ENCODE measurements at regions not wholly inside any gene's neighbourhood (a gene's known extent, or its start where the extent isn't known, plus 50 kb on each side); places are given as distances from the start of the nearest gene placed in this dataset.

- 100% methylated on average over 1 of the region's 1 CpG for WGBS (ENCODE audit: insufficient coverage)
- Mint-ChIP-seq H3K4me3 (no peak overlapping the region), H3K27ac (no peak overlapping the region), H3K9me3 (peaks cover 0 to 9% (median 0%) of the 10 kb centered on the region in 3 donors), H3K36me3 (no peaks in the 10 kb centered on the region), H3K27me3 (no peaks in the 10 kb centered on the region), H3K4me1 (no peaks in the 10 kb centered on the region)
- Histone ChIP-seq H3K36me3 (ENCODE audit: control insufficient read depth in 2 of 2, extremely low read depth in 1 of 2, insufficient read depth in 1 of 2, low read length in 1 of 2) (no peaks in the 10 kb centered on the region), H3K27ac (ENCODE audit: low read length) (no peak overlapping the region), H3K4me3 (ENCODE audit: control insufficient read depth in 1 of 2, extremely low read depth in 1 of 2, low read length in 1 of 2) (no peak overlapping the region), H3K9me3 (no peaks in the 10 kb centered on the region), H3K4me1 (ENCODE audit: control insufficient read depth in 1 of 2, extremely low read depth in 1 of 2, insufficient read depth in 2 of 2, low read length in 2 of 2) (no peaks in the 10 kb centered on the region), H3K27me3 (replicated peaks in 1 of 2; ENCODE audit: control insufficient read depth in 2 of 2, extremely low read depth in 1 of 2, insufficient read depth in 2 of 2, low read length in 1 of 2) (no peaks in the 10 kb centered on the region)
- ChIA-PET CTCF (no interaction called here), POLR2A (no interaction called here)
- DNase-seq (no peak), ATAC-seq (replicated peaks in 1 of 4) (no peak)
Measured at GRCh38 chr17:69870091-69870530, 204.9 kb upstream of the KCNJ16 start.

GRCh38 chr17:69870751-69871199 is 204.2 kb upstream of the KCNJ16 start:
- no peak overlapping the region for H3K27ac ChIP-seq (ENCODE audit: low read length)
- no peak for ATAC-seq (replicated peaks in 1 of 4)
- H3K36me3 ChIP-seq (ENCODE audit: control insufficient read depth in 2 of 2, extremely low read depth in 1 of 2, insufficient read depth in 1 of 2, low read length in 1 of 2), result no peaks in the 10 kb centered on the region
- no CpG with 5 or more reads among the region's 3 CpGs for WGBS (ENCODE audit: insufficient coverage)
- H3K9me3 Mint-ChIP-seq, result peaks cover 0 to 9% (median 0%) of the 10 kb centered on the region in 3 donors
- no peak overlapping the region for H3K27ac Mint-ChIP-seq
- H3K36me3 Mint-ChIP-seq, result no peaks in the 10 kb centered on the region
- no peak overlapping the region for H3K4me3 ChIP-seq (ENCODE audit: control insufficient read depth in 1 of 2, extremely low read depth in 1 of 2, low read length in 1 of 2)
- no peaks in the 10 kb centered on the region for H3K4me1 ChIP-seq (ENCODE audit: control insufficient read depth in 1 of 2, extremely low read depth in 1 of 2, insufficient read depth in 2 of 2, low read length in 2 of 2)
- ChIA-PET CTCF (no interaction called here), POLR2A (no interaction called here)
- H3K9me3 ChIP-seq, result no peaks in the 10 kb centered on the region
- DNase-seq, result no peak
- H3K4me3 Mint-ChIP-seq, result no peak overlapping the region
- H3K27me3 ChIP-seq (replicated peaks in 1 of 2; ENCODE audit: control insufficient read depth in 2 of 2, extremely low read depth in 1 of 2, insufficient read depth in 2 of 2, low read length in 1 of 2), result no peaks in the 10 kb centered on the region
- H3K27me3 Mint-ChIP-seq, result no peaks in the 10 kb centered on the region
- no peaks in the 10 kb centered on the region for H3K4me1 Mint-ChIP-seq

GRCh38 chr17:69871318-69871717 is 203.7 kb upstream of the KCNJ16 start:
- CTCF ChIA-PET, result no interaction called here
- ATAC-seq (replicated peaks in 1 of 4), result no peak
- Mint-ChIP-seq H3K27ac (no peak overlapping the region), H3K36me3 (no peaks in the 10 kb centered on the region), H3K9me3 (peaks cover 0 to 9% (median 0%) of the 10 kb centered on the region in 3 donors), H3K27me3 (no peaks in the 10 kb centered on the region), H3K4me1 (no peaks in the 10 kb centered on the region), H3K4me3 (no peak overlapping the region)
- H3K9me3 ChIP-seq, result no peaks in the 10 kb centered on the region
- WGBS (ENCODE audit: insufficient coverage), result 100% methylated on average over 3 of the region's 3 CpGs
- H3K4me1 ChIP-seq (ENCODE audit: control insufficient read depth in 1 of 2, extremely low read depth in 1 of 2, insufficient read depth in 2 of 2, low read length in 2 of 2), result no peaks in the 10 kb centered on the region
- H3K27me3 ChIP-seq (replicated peaks in 1 of 2; ENCODE audit: control insufficient read depth in 2 of 2, extremely low read depth in 1 of 2, insufficient read depth in 2 of 2, low read length in 1 of 2), result no peaks in the 10 kb centered on the region
- H3K36me3 ChIP-seq (ENCODE audit: control insufficient read depth in 2 of 2, extremely low read depth in 1 of 2, insufficient read depth in 1 of 2, low read length in 1 of 2), result no peaks in the 10 kb centered on the region
- no peak overlapping the region for H3K27ac ChIP-seq (ENCODE audit: low read length)
- POLR2A ChIA-PET, result no interaction called here
- no peak overlapping the region for H3K4me3 ChIP-seq (ENCODE audit: control insufficient read depth in 1 of 2, extremely low read depth in 1 of 2, low read length in 1 of 2)
- no peak for DNase-seq

GRCh38 chr17:69872675-69873262 is 202.3 kb upstream of the KCNJ16 start:
- WGBS (ENCODE audit: insufficient coverage), result no CpG with 5 or more reads among the region's 3 CpGs
- H3K4me3 Mint-ChIP-seq, result no peak overlapping the region
- Histone ChIP-seq H3K4me3 (ENCODE audit: control insufficient read depth in 1 of 2, extremely low read depth in 1 of 2, low read length in 1 of 2) (no peak overlapping the region), H3K36me3 (ENCODE audit: control insufficient read depth in 2 of 2, extremely low read depth in 1 of 2, insufficient read depth in 1 of 2, low read length in 1 of 2) (no peaks in the 10 kb centered on the region), H3K9me3 (no peaks in the 10 kb centered on the region), H3K27me3 (replicated peaks in 1 of 2; ENCODE audit: control insufficient read depth in 2 of 2, extremely low read depth in 1 of 2, insufficient read depth in 2 of 2, low read length in 1 of 2) (no peaks in the 10 kb centered on the region), H3K4me1 (ENCODE audit: control insufficient read depth in 1 of 2, extremely low read depth in 1 of 2, insufficient read depth in 2 of 2, low read length in 2 of 2) (no peaks in the 10 kb centered on the region), H3K27ac (ENCODE audit: low read length) (no peak overlapping the region)
- DNase-seq (no peak), ATAC-seq (replicated peaks in 1 of 4) (no peak)
- H3K9me3 Mint-ChIP-seq, result peaks cover 0 to 5% (median 0%) of the 10 kb centered on the region in 3 donors
- H3K27ac Mint-ChIP-seq, result no peak overlapping the region
- H3K36me3 Mint-ChIP-seq, result no peaks in the 10 kb centered on the region
- POLR2A ChIA-PET, result no interaction called here
- no peaks in the 10 kb centered on the region for H3K4me1 Mint-ChIP-seq
- CTCF ChIA-PET, result no interaction called here
- no peaks in the 10 kb centered on the region for H3K27me3 Mint-ChIP-seq

GRCh38 chr17:69874175-69874670 is 200.8 kb upstream of the KCNJ16 start:
- POLR2A ChIA-PET, result no interaction called here
- Mint-ChIP-seq H3K4me3 (no peak overlapping the region), H3K27ac (no peak overlapping the region), H3K27me3 (no peaks in the 10 kb centered on the region), H3K9me3 (no peaks in the 10 kb centered on the region), H3K36me3 (no peaks in the 10 kb centered on the region), H3K4me1 (no peaks in the 10 kb centered on the region)
- ATAC-seq (replicated peaks in 1 of 4) (no peak), DNase-seq (no peak)
- Histone ChIP-seq H3K9me3 (no peaks in the 10 kb centered on the region), H3K36me3 (ENCODE audit: control insufficient read depth in 2 of 2, extremely low read depth in 1 of 2, insufficient read depth in 1 of 2, low read length in 1 of 2) (no peaks in the 10 kb centered on the region), H3K4me3 (ENCODE audit: control insufficient read depth in 1 of 2, extremely low read depth in 1 of 2, low read length in 1 of 2) (no peak overlapping the region), H3K27me3 (replicated peaks in 1 of 2; ENCODE audit: control insufficient read depth in 2 of 2, extremely low read depth in 1 of 2, insufficient read depth in 2 of 2, low read length in 1 of 2) (no peaks in the 10 kb centered on the region), H3K27ac (ENCODE audit: low read length) (no peak overlapping the region), H3K4me1 (ENCODE audit: control insufficient read depth in 1 of 2, extremely low read depth in 1 of 2, insufficient read depth in 2 of 2, low read length in 2 of 2) (no peaks in the 10 kb centered on the region)
- CTCF ChIA-PET, result interaction anchor here in 1 of 2 donors (0.7 kb wide), 1 partner anchor 9 kb away, joined by 3 read pairs; no protein-coding TSS in a partner anchor

- Mint-ChIP-seq H3K36me3 (no peaks in the 10 kb centered on the region), H3K4me3 (no peak overlapping the region), H3K27ac (no peak overlapping the region), H3K9me3 (no peaks in the 10 kb centered on the region), H3K4me1 (no peaks in the 10 kb centered on the region), H3K27me3 (no peaks in the 10 kb centered on the region)
- no peak overlapping the region for H3K27ac ChIP-seq (ENCODE audit: low read length)
- H3K27me3 ChIP-seq (replicated peaks in 1 of 2; ENCODE audit: control insufficient read depth in 2 of 2, extremely low read depth in 1 of 2, insufficient read depth in 2 of 2, low read length in 1 of 2), result no peaks in the 10 kb centered on the region
- no peaks in the 10 kb centered on the region for H3K36me3 ChIP-seq (ENCODE audit: control insufficient read depth in 2 of 2, extremely low read depth in 1 of 2, insufficient read depth in 1 of 2, low read length in 1 of 2)
- CTCF ChIA-PET, result no interaction called here
- no peak overlapping the region for H3K4me3 ChIP-seq (ENCODE audit: control insufficient read depth in 1 of 2, extremely low read depth in 1 of 2, low read length in 1 of 2)
- H3K9me3 ChIP-seq, result no peaks in the 10 kb centered on the region
- DNase-seq, result no peak
- POLR2A ChIA-PET, result no interaction called here
- no peaks in the 10 kb centered on the region for H3K4me1 ChIP-seq (ENCODE audit: control insufficient read depth in 1 of 2, extremely low read depth in 1 of 2, insufficient read depth in 2 of 2, low read length in 2 of 2)
- no peak for ATAC-seq (replicated peaks in 1 of 4)
Measured at GRCh38 chr17:69876757-69877156, 198.3 kb upstream of the KCNJ16 start.

- ChIA-PET POLR2A (no interaction called here), CTCF (no interaction called here)
- Mint-ChIP-seq H3K4me1 (no peaks in the 10 kb centered on the region), H3K4me3 (no peak overlapping the region), H3K9me3 (no peaks in the 10 kb centered on the region), H3K36me3 (no peaks in the 10 kb centered on the region), H3K27ac (no peak overlapping the region), H3K27me3 (no peaks in the 10 kb centered on the region)
- DNase-seq (no peak), ATAC-seq (replicated peaks in 1 of 4) (no peak)
- 93% methylated on average over 2 of the region's 2 CpGs for WGBS (ENCODE audit: insufficient coverage)
- no peaks in the 10 kb centered on the region for H3K4me1 ChIP-seq (ENCODE audit: control insufficient read depth in 1 of 2, extremely low read depth in 1 of 2, insufficient read depth in 2 of 2, low read length in 2 of 2)
- no peak overlapping the region for H3K27ac ChIP-seq (ENCODE audit: low read length)
- H3K36me3 ChIP-seq (ENCODE audit: control insufficient read depth in 2 of 2, extremely low read depth in 1 of 2, insufficient read depth in 1 of 2, low read length in 1 of 2), result no peaks in the 10 kb centered on the region
- no peaks in the 10 kb centered on the region for H3K27me3 ChIP-seq (replicated peaks in 1 of 2; ENCODE audit: control insufficient read depth in 2 of 2, extremely low read depth in 1 of 2, insufficient read depth in 2 of 2, low read length in 1 of 2)
- H3K9me3 ChIP-seq, result no peaks in the 10 kb centered on the region
- H3K4me3 ChIP-seq (ENCODE audit: control insufficient read depth in 1 of 2, extremely low read depth in 1 of 2, low read length in 1 of 2), result no peak overlapping the region
Measured at GRCh38 chr17:69878661-69879060, 196.4 kb upstream of the KCNJ16 start.

All from T-cell (primary cell).